A673 (cell line): ENCODE measurements at regions not wholly inside any gene's neighbourhood (a gene's known extent, or its start where the extent isn't known, plus 50 kb on each side); places are given as distances from the start of the nearest gene placed in this dataset.

Experiments
- BruUV-seq: library from RNA; stranded (reverse); fragments of 400-500 nt; replicated peaks from 2 replicates; lab custom pipeline; 2021; lab: Mats Ljungman, UMichigan
- CTCF ChIA-PET: fragments of 300-600 bp; sonication (Branson Sonifier 250); formaldehyde crosslinking; loops from one replicate; lab custom pipeline; 2022; ENCODE audit warnings: antibody characterized with exemption; lab: Charles Lee
- POLR2A ChIA-PET: fragments of 300-600 bp; sonication (Branson Sonifier 250); formaldehyde crosslinking; loops from one replicate; lab custom pipeline; 2022; ENCODE audit warnings: antibody characterized with exemption; ENCODE audit not compliant: low non-redundant PET; lab: Charles Lee
- DNase-seq: peaks from one replicate; pipeline ENCODE4 v3.0.0-alpha.2; 2015; ENCODE audit warnings: low spot score
- H3K27ac ChIP-seq: fragments of 200-600 bp; sonication (generic); 2 replicates; pipeline ENCODE4 v1.5.1; 2016; ENCODE audit warnings: mixed run types, low read depth, mild to moderate bottlenecking, mixed read lengths, antibody characterized with exemption, low read length; ENCODE audit not compliant: poor library complexity, severe bottlenecking
- H3K27me3 ChIP-seq: fragments of 200-600 bp; sonication (generic); replicated peaks from 2 replicates; pipeline ENCODE4 v1.6.1; 2017; ENCODE audit warnings: mixed run types, low read depth, mild to moderate bottlenecking, mixed read lengths, antibody characterized with exemption, low read length; ENCODE audit not compliant: insufficient read depth, poor library complexity
- H3K36me3 ChIP-seq: fragments of 200-600 bp; sonication (generic); 2 replicates; pipeline ENCODE4 v1.6.1; 2016; ENCODE audit warnings: mixed run types, mild to moderate bottlenecking, mixed read lengths, antibody characterized with exemption, low read length; ENCODE audit not compliant: insufficient read depth, poor library complexity, severe bottlenecking
- H3K4me1 ChIP-seq: fragments of 200-600 bp; sonication (generic); 2 replicates; pipeline ENCODE4 v1.6.1; 2017; ENCODE audit warnings: mixed run types, mild to moderate bottlenecking, mixed read lengths, antibody characterized with exemption, low read length; ENCODE audit not compliant: insufficient read depth, poor library complexity, severe bottlenecking
- H3K4me3 ChIP-seq: fragments of 200-600 bp; sonication (generic); 2 replicates; pipeline ENCODE4 v1.5.1; 2016; ENCODE audit warnings: low read depth, mixed run types, mild to moderate bottlenecking, mixed read lengths, low read length; ENCODE audit not compliant: poor library complexity, severe bottlenecking
- H3K9me3 ChIP-seq: fragments of 200-600 bp; sonication (generic); 2 replicates; pipeline ENCODE4 v1.6.1; 2016; ENCODE audit warnings: mixed run types, low read depth, mild to moderate bottlenecking, mixed read lengths, antibody characterized with exemption, low read length; ENCODE audit not compliant: poor library complexity, severe bottlenecking
- EZH2 ChIP-seq: fragments of 200-600 bp; sonication (generic); IDR thresholded peaks from 2 replicates; pipeline ENCODE4 v1.6.1; 2017; ENCODE audit warnings: borderline replicate concordance, low read depth, mild to moderate bottlenecking, mixed read lengths, antibody characterized with exemption, low read length; ENCODE audit not compliant: poor library complexity, severe bottlenecking
- intact Hi-C: fragments of 100-400 bp; cut with micrococcal nuclease; formaldehyde crosslinking; loops from one replicate; pipeline ENCODE4 v1.10.0; 2022; ENCODE audit not compliant: unreplicated experiment
- TF ChIP-seq, protein P1 (sequence below): fragments of 300-800, 200-600 bp; sonication (generic); conservative IDR thresholded peaks from 2 replicates; pipeline ENCODE4 v1.5.1; 2017; ENCODE audit warnings: low read depth, mild to moderate bottlenecking, antibody characterized with exemption, low read length, moderate library complexity, mixed read lengths

DNA sequence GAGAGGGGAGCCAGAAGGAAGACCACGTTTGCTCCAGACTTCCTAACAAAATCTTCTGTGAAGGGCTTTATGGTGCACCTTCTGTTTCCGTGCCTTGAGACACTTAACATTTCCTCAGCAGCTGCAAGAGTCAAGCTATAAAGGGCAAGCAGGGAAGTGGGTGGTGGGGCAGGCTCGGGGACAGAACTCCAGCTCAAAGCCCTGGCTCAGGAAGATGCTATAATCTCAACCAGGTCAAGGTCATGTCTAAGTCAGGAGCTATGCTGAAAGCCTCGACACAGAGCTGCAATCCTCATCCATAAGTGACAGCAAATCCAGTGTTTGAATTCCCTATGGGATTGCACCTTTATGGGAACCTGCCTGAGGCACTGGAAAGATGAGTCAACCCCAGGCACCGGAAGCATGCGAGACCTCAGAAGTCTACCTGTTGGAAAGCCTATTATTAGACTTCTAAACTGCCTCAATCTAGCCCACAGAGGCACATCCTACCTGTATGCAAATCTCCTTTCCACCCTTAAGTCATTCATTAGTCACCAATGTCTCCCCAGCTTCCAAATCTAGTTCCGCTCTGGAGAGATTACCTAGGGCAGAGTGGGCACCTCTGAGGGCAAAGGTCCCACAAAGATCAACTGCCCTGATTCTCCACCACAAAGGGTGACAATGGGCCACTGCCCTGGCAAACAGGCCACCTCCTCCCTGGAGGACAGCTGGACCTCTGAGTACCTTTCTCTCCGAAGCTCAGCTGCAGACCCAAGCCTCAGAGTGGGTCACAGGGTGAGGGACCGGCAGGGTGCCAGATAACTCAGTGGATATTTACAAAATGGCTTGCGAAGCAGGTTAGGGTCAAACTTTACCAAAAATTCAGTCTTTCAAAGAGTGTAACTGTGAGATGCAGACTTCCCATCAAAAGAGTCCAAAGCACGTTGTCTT lies 287.0 kb downstream of the CDC5L start:
- Histone ChIP-seq H3K9me3 (no peaks in the 10 kb centered on the region), H3K4me3 (no peak overlapping the region), H3K36me3 (no peaks in the 10 kb centered on the region), H3K27ac (no peak overlapping the region), H3K4me1 (no peaks in the 10 kb centered on the region), H3K27me3 (no peaks in the 10 kb centered on the region)
- BruUV-seq: no TSS peak
- intact Hi-C loops: no loop called here
- TF ChIP-seq, protein P1, sequence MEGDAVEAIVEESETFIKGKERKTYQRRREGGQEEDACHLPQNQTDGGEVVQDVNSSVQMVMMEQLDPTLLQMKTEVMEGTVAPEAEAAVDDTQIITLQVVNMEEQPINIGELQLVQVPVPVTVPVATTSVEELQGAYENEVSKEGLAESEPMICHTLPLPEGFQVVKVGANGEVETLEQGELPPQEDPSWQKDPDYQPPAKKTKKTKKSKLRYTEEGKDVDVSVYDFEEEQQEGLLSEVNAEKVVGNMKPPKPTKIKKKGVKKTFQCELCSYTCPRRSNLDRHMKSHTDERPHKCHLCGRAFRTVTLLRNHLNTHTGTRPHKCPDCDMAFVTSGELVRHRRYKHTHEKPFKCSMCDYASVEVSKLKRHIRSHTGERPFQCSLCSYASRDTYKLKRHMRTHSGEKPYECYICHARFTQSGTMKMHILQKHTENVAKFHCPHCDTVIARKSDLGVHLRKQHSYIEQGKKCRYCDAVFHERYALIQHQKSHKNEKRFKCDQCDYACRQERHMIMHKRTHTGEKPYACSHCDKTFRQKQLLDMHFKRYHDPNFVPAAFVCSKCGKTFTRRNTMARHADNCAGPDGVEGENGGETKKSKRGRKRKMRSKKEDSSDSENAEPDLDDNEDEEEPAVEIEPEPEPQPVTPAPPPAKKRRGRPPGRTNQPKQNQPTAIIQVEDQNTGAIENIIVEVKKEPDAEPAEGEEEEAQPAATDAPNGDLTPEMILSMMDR: no peak
- no peak for TF ChIP-seq EZH2
- CTCF ChIA-PET: no interaction called here
- no peak for DNase-seq
- POLR2A ChIA-PET: no interaction called here

DNA sequence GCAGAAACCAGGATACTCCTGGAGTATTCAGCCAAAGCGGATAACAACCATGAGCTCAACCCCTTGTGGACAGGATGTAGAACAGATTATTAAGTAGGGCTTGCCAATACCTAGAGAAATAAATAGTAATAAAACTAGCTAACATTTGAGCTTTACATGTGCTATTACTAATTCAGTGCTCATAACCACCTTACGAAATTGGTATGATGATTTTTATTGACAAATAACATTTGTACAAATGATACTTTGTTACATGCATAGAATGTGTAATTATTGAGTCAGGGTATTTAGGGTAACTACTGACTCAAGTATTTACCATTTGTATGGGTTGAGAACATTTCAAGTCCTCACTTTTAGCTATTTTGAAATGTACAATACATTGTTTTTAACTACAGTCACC lies 287.9 kb downstream of the CDC5L start:
- intact Hi-C loops: no loop called here
- Histone ChIP-seq H3K27me3 (no peaks in the 10 kb centered on the region), H3K27ac (no peak overlapping the region), H3K9me3 (no peaks in the 10 kb centered on the region), H3K4me1 (no peaks in the 10 kb centered on the region), H3K4me3 (no peak overlapping the region), H3K36me3 (no peaks in the 10 kb centered on the region)
- DNase-seq: no peak
- ChIA-PET POLR2A (no interaction called here), CTCF (no interaction called here)
- TF ChIP-seq EZH2: no peak
- TF ChIP-seq, protein P1: no peak
- BruUV-seq: no TSS peak

DNA sequence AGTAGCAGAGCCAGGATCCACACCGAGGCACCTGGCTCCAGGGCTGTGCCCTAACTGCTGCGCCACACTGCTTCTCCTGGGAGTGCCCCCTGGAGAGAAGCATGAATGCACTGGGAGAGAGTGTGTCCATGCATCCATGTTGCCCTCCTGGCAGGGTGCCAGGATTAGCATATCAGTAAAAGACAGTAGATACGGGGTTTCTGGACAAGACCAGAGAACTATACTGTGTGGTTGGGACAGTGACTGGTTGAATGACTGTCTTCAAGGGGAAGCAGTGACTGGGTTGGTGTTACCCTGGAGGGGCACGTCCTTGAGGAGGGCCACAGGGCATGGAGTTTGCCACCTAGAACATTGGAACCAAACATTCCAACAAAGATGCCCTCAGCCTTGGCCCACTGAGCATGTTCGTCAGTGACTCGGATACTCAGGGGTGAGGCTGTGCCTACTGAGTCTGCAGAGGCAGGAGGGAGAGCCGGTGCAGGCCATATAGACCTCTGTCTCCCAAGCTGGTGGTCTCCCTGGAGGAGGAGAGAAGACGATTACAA lies 288.8 kb downstream of the CDC5L start:
- Histone ChIP-seq H3K27me3 (no peaks in the 10 kb centered on the region), H3K4me1 (no peaks in the 10 kb centered on the region), H3K27ac (no peak overlapping the region), H3K36me3 (no peaks in the 10 kb centered on the region), H3K9me3 (no peaks in the 10 kb centered on the region), H3K4me3 (no peak overlapping the region)
- BruUV-seq: no TSS peak
- ChIA-PET CTCF (no interaction called here), POLR2A (interaction anchor here (0.6 kb wide), 1 partner anchor 253 kb away, joined by 11 read pairs; no protein-coding TSS in a partner anchor)
- no peak for TF ChIP-seq EZH2
- TF ChIP-seq, protein P1: no peak
- DNase-seq: no peak
- intact Hi-C loops: no loop called here
